ENCODE measurements at regions not wholly inside any gene's neighbourhood (a gene's known extent, or its start where the extent isn't known, plus 50 kb on each side); places are given as distances from the start of the nearest gene placed in this dataset.
"Not testable (repeated sequence)": the region's sequence is repeated elsewhere in the genome, so short reads cannot be mapped to it uniquely, and the experiment has no call there.

- TF ChIP-seq, protein P1, sequence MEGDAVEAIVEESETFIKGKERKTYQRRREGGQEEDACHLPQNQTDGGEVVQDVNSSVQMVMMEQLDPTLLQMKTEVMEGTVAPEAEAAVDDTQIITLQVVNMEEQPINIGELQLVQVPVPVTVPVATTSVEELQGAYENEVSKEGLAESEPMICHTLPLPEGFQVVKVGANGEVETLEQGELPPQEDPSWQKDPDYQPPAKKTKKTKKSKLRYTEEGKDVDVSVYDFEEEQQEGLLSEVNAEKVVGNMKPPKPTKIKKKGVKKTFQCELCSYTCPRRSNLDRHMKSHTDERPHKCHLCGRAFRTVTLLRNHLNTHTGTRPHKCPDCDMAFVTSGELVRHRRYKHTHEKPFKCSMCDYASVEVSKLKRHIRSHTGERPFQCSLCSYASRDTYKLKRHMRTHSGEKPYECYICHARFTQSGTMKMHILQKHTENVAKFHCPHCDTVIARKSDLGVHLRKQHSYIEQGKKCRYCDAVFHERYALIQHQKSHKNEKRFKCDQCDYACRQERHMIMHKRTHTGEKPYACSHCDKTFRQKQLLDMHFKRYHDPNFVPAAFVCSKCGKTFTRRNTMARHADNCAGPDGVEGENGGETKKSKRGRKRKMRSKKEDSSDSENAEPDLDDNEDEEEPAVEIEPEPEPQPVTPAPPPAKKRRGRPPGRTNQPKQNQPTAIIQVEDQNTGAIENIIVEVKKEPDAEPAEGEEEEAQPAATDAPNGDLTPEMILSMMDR (IDR thresholded peaks at IDR 0.05), result not testable (repeated sequence)
- not testable (repeated sequence) for TF ChIP-seq TCF7 (CRISPR knock-in tag; IDR thresholded peaks at IDR 0.05; ENCODE audit: low read depth); SMAD4 (CRISPR knock-in tag; IDR thresholded peaks at IDR 0.05); NR2C2 (CRISPR knock-in tag; IDR thresholded peaks at IDR 0.05); ELF4 (CRISPR knock-in tag; IDR thresholded peaks at IDR 0.05; ENCODE audit: low read depth); FOXJ3 (CRISPR knock-in tag; IDR thresholded peaks at IDR 0.05; ENCODE audit: borderline replicate concordance); NFE2L1 (CRISPR knock-in tag; IDR thresholded peaks at IDR 0.05)
Measured at GRCh38 chr6:27173232-27173601, 74.3 kb upstream of the PRSS16 start.

All from WTC11 (cell line).